ENCODE measurements at regions not wholly inside any gene's neighbourhood (a gene's known extent, or its start where the extent isn't known, plus 50 kb on each side); places are given as distances from the start of the nearest gene placed in this dataset.

DNA sequence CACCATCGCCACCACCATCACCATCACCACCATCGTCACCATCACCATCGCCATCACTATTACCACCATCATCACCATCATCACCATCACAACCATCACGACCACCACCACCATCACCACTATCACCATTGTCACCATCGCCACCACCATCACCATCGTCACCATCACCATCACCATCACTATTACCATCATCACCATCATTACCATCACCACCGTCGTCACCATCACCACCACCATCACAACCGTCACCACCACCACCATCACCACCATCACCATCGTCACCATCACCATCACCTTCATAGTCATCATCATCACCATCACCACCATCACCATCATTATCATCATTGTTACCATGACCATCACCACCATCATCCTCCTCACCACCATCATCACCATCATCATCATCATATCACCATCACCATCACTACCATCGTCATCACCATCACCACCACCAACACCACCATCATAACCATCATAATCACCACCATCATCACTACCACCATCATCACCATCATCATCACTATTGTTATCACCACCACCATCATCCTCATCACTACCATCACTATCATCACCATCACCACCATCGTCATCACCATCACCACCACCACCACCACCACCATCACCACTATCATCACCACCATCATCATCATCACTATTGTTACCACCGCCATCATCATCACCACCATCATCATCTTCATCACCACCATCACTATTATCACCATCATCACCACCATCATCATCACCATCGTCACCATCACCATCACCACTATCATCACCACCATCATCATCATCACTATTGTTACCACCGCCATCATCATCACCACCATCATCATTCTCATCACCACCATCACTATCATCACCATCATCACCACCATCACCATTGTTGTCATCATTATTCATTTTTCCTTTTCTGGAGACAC lies 51.5 kb upstream of the ZNF469 start:
- TF ChIP-seq, protein P1, sequence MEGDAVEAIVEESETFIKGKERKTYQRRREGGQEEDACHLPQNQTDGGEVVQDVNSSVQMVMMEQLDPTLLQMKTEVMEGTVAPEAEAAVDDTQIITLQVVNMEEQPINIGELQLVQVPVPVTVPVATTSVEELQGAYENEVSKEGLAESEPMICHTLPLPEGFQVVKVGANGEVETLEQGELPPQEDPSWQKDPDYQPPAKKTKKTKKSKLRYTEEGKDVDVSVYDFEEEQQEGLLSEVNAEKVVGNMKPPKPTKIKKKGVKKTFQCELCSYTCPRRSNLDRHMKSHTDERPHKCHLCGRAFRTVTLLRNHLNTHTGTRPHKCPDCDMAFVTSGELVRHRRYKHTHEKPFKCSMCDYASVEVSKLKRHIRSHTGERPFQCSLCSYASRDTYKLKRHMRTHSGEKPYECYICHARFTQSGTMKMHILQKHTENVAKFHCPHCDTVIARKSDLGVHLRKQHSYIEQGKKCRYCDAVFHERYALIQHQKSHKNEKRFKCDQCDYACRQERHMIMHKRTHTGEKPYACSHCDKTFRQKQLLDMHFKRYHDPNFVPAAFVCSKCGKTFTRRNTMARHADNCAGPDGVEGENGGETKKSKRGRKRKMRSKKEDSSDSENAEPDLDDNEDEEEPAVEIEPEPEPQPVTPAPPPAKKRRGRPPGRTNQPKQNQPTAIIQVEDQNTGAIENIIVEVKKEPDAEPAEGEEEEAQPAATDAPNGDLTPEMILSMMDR (IDR thresholded peaks at IDR 0.05; ENCODE audit: low read depth, low read length), result no peak
- TF ChIP-seq EZH2phosphoT487 (IDR thresholded peaks at IDR 0.05; ENCODE audit: low read depth), result no peak
